ENCODE measurements at regions not wholly inside any gene's neighbourhood (a gene's known extent, or its start where the extent isn't known, plus 50 kb on each side); places are given as distances from the start of the nearest gene placed in this dataset.

GRCh38 chr5:44707721-44708120 is 101.0 kb upstream of the MRPS30 start:
- TF ChIP-seq CTCF (IDR thresholded peaks at IDR 0.05): no peak
- intact Hi-C loops (cut with DNase I): no loop called here
- FAIRE-seq: no peak

GRCh38 chr5:44697025-44697424 is 111.7 kb upstream of the MRPS30 start:
- no peak for TF ChIP-seq CTCF (IDR thresholded peaks at IDR 0.05)
- H3K4me3 ChIP-seq: no peak overlapping the region
- no peak overlapping the region for H3K27ac ChIP-seq
- no peaks in the 10 kb centered on the region for H3K27me3 ChIP-seq
- FAIRE-seq: no peak
- 60 to 67% methylated on average over 3 of the region's 3 CpGs for WGBS, 2 donors
- ATAC-seq: no peak
- H3K4me1 ChIP-seq: no peaks in the 10 kb centered on the region
- no peaks in the 10 kb centered on the region for H3K9me3 ChIP-seq
- no peak for DNase-seq
- H3K36me3 ChIP-seq: no peaks in the 10 kb centered on the region
- intact Hi-C loops (cut with DNase I): no loop called here

More at GRCh38 chr5:44707721-44708120, 101.0 kb upstream of the MRPS30 start:
- Histone ChIP-seq H3K27me3 (no peaks in the 10 kb centered on the region), H3K27ac (no peak overlapping the region), H3K36me3 (no peaks in the 10 kb centered on the region), H3K9me3 (no peaks in the 10 kb centered on the region), H3K4me3 (no peak overlapping the region), H3K4me1 (no peaks in the 10 kb centered on the region)
- 85 to 89% methylated on average over 5 of the region's 5 CpGs for WGBS, 2 donors
- DNase-seq (no peak), ATAC-seq (no peak)

- 67 to 79% methylated on average over 6 of the region's 6 CpGs for WGBS, 2 donors
- peaks cover 0 to 6% (median 0%) of the 10 kb centered on the region in 3 donors for H3K4me1 ChIP-seq
- ATAC-seq (no peak), FAIRE-seq (no peak), DNase-seq (no peak)
- no peaks in the 10 kb centered on the region for H3K9me3 ChIP-seq
- H3K4me3 ChIP-seq: no peak overlapping the region
- intact Hi-C loops (cut with DNase I): no loop called here
- TF ChIP-seq CTCF (IDR thresholded peaks at IDR 0.05): no peak
- H3K27ac ChIP-seq: no peak overlapping the region
- H3K36me3 ChIP-seq: no peaks in the 10 kb centered on the region
- no peaks in the 10 kb centered on the region for H3K27me3 ChIP-seq
Observed at GRCh38 chr5:44695259-44695658, 113.5 kb upstream of the MRPS30 start.

GRCh38 chr5:44691802-44692201 is 116.9 kb upstream of the MRPS30 start:
- ATAC-seq (no peak), FAIRE-seq (no peak), DNase-seq (no peak)
- intact Hi-C loops (cut with DNase I): no loop called here
- no peaks in the 10 kb centered on the region for H3K27me3 ChIP-seq
- WGBS, 2 donors: 16 to 20% methylated on average over 2 of the region's 2 CpGs
- H3K36me3 ChIP-seq: no peaks in the 10 kb centered on the region
- no peaks in the 10 kb centered on the region for H3K9me3 ChIP-seq
- no peak overlapping the region for H3K4me3 ChIP-seq
- TF ChIP-seq CTCF (IDR thresholded peaks at IDR 0.05): no peak
- H3K27ac ChIP-seq: no peak overlapping the region
- peaks cover 0 to 6% (median 0%) of the 10 kb centered on the region in 3 donors for H3K4me1 ChIP-seq

GRCh38 chr5:44681906-44682305 is 126.8 kb upstream of the MRPS30 start:
- H3K36me3 ChIP-seq: no peaks in the 10 kb centered on the region
- no peaks in the 10 kb centered on the region for H3K4me1 ChIP-seq
- DNase-seq (no peak), FAIRE-seq (no peak), ATAC-seq (no peak)
- H3K27ac ChIP-seq: no peak overlapping the region
- intact Hi-C loops (cut with DNase I): no loop called here
- H3K9me3 ChIP-seq: no peaks in the 10 kb centered on the region
- no peak overlapping the region for H3K4me3 ChIP-seq
- no peak for TF ChIP-seq CTCF (IDR thresholded peaks at IDR 0.05)
- WGBS, 2 donors: 80 to 84% methylated on average over 4 of the region's 4 CpGs
- no peaks in the 10 kb centered on the region for H3K27me3 ChIP-seq
